PC-3 (cell line): ENCODE measurements at regions not wholly inside any gene's neighbourhood (a gene's known extent, or its start where the extent isn't known, plus 50 kb on each side); places are given as distances from the start of the nearest gene placed in this dataset.

ENCODE experiments used
- EZH2 ChIP-seq: fragments of 300-600 bp; sonication (generic); IDR thresholded peaks from one replicate; pipeline ENCODE4 v1.6.1; 2017; ENCODE audit warnings: antibody characterized with exemption, mild to moderate bottlenecking, low read length; ENCODE audit not compliant: unreplicated experiment
- EZH2phosphoT487 ChIP-seq: fragments of 300-600 bp; sonication (generic); IDR thresholded peaks from 2 replicates; pipeline ENCODE4 v1.6.1; 2018; ENCODE audit warnings: mild to moderate bottlenecking, antibody characterized with exemption, low read length, borderline replicate concordance
- TF ChIP-seq, protein P1 (sequence below): fragments of 300-600 bp; sonication (generic); conservative IDR thresholded peaks from 2 replicates; pipeline ENCODE4 v1.5.1; 2017; ENCODE audit warnings: antibody characterized with exemption, low read depth, mild to moderate bottlenecking, low read length

DNA sequence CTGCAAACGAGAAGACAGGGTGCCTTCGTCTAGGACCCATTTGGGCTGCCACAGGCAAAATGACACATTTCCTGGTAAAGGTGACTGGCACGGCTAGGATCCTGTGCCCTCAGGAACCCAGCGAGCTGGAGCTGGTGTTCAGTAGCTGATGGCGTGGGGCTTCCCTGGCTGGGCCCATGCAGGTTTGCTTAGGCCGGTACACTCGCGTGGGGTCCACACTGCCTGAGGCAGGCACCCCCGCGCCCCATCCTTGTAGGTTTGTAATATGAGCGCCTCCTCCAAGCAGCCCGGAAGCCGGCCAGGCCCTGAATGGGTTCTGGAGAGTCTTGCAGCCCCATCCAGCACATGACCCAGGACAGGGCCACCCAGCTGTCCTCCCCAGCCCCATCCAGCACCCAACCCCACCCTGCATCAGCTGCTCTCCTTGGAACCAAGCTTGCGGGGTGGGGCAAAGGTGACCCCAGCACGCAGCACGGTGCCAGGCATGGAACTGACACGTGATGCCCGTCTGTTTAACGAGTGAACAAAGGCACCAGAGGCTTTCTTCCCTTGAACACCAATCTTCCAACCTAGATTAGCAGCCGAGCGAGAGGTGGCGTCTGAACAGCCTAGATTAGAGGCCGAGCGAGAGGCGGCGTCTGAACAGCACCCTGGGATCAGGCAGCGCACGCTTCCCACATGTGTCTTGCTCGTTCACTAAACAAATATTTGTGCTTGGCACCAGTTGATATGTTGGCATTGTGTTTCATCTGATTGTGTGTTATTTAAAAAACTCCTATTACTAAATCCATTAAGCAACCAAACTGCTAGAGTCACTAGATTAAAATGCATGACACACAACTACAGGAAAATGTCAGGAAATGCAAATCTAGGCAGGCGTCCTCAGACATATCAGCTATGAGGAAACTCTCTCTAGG lies 112.1 kb downstream of the DLL1 start:
- TF ChIP-seq, protein P1, sequence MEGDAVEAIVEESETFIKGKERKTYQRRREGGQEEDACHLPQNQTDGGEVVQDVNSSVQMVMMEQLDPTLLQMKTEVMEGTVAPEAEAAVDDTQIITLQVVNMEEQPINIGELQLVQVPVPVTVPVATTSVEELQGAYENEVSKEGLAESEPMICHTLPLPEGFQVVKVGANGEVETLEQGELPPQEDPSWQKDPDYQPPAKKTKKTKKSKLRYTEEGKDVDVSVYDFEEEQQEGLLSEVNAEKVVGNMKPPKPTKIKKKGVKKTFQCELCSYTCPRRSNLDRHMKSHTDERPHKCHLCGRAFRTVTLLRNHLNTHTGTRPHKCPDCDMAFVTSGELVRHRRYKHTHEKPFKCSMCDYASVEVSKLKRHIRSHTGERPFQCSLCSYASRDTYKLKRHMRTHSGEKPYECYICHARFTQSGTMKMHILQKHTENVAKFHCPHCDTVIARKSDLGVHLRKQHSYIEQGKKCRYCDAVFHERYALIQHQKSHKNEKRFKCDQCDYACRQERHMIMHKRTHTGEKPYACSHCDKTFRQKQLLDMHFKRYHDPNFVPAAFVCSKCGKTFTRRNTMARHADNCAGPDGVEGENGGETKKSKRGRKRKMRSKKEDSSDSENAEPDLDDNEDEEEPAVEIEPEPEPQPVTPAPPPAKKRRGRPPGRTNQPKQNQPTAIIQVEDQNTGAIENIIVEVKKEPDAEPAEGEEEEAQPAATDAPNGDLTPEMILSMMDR, result no peak
- no peak for TF ChIP-seq EZH2
- TF ChIP-seq EZH2phosphoT487, result peak; percentile 89
